Lower leg skin (tissue), 3 donors: ENCODE measurements at regions not wholly inside any gene's neighbourhood (a gene's known extent, or its start where the extent isn't known, plus 50 kb on each side); places are given as distances from the start of the nearest gene placed in this dataset.

Experiments
- CTCF ChIP-seq, 3 donors: fragments of 450-650 bp; IDR thresholded peaks; one replicate each; pipeline ENCODE4 v1.5.1; 2016; ENCODE audit warnings: antibody characterized with exemption in 3 of 3, mild to moderate bottlenecking in 3 of 3, moderate library complexity in 2 of 3
- POLR2A ChIP-seq, 2 donors: fragments of 450-650 bp; IDR thresholded peaks; one replicate each; pipeline ENCODE4 v1.6.1; 2016 to 2017; ENCODE audit warnings: antibody characterized with exemption in 2 of 2, mild to moderate bottlenecking in 1 of 2, moderate library complexity in 1 of 2

- TF ChIP-seq CTCF (IDR thresholded peaks at IDR 0.05): no peak
- TF ChIP-seq POLR2A (IDR thresholded peaks at IDR 0.05): no peak
Observed at GRCh38 chr5:21184581-21184980, 1196.6 kb upstream of the CDH18 start.
